Osteocyte (in vitro differentiated cells): ENCODE measurements at regions not wholly inside any gene's neighbourhood (a gene's known extent, or its start where the extent isn't known, plus 50 kb on each side); places are given as distances from the start of the nearest gene placed in this dataset.

Experiments
- DNase-seq: peaks from one replicate; pipeline ENCODE4 v3.0.0; 2021; ENCODE audit warnings: mixed read lengths; ENCODE audit not compliant: unreplicated experiment; ENCODE audit errors: extremely low spot score
- H3K27ac Mint-ChIP-seq: one replicate; pipeline ENCODE4 v1.8.0; 2021; ENCODE audit warnings: mild to moderate bottlenecking, mixed read lengths; ENCODE audit not compliant: unreplicated experiment
- H3K27me3 Mint-ChIP-seq: one replicate; pipeline ENCODE4 v1.8.0; 2021; ENCODE audit warnings: mixed read lengths; ENCODE audit not compliant: unreplicated experiment
- H3K36me3 Mint-ChIP-seq: one replicate; pipeline ENCODE4 v1.8.0; 2021; ENCODE audit warnings: mixed read lengths; ENCODE audit not compliant: unreplicated experiment
- H3K4me1 Mint-ChIP-seq: one replicate; pipeline ENCODE4 v1.8.0; 2021; ENCODE audit warnings: mixed read lengths; ENCODE audit not compliant: unreplicated experiment
- H3K4me3 Mint-ChIP-seq: one replicate; pipeline ENCODE4 v1.8.0; 2021; ENCODE audit warnings: mild to moderate bottlenecking, moderate library complexity, mixed read lengths; ENCODE audit not compliant: unreplicated experiment
- H3K9me3 Mint-ChIP-seq: one replicate; pipeline ENCODE4 v1.8.0; 2021; ENCODE audit warnings: mixed read lengths; ENCODE audit not compliant: unreplicated experiment
- CTCF ChIP-seq: fragments of 200-600 bp; sonication (generic); IDR thresholded peaks from 2 replicates; pipeline ENCODE4 v1.5.0; 2021; ENCODE audit warnings: antibody characterized with exemption, mild to moderate bottlenecking, moderate library complexity

DNA sequence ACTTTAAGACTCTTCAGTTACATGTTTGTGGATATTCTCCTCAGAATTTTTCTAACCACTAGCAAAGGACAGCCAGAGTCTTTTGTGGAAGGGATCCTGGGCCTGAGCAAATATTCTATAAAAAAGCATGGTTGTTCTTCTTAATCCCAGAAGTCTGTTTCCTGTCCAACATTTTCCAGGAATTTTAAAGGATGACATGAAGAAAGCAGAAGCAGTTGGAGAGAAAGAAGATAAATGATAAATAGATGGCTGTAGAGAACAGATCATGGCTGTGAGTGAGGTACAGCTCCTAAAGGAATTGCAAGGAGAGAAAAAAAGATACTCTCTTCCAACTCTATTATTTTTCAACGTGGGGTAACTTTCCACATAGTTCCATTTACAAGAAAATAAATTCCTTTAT is 91.8 kb upstream of the STEAP4 start:
- H3K27me3 Mint-ChIP-seq = no peaks in the 10 kb centered on the region
- no peak for TF ChIP-seq CTCF
- no peak overlapping the region for H3K27ac Mint-ChIP-seq
- H3K9me3 Mint-ChIP-seq = no peaks in the 10 kb centered on the region
- DNase-seq = no peak
- no peaks in the 10 kb centered on the region for H3K36me3 Mint-ChIP-seq
- no peak overlapping the region for H3K4me3 Mint-ChIP-seq
- no peaks in the 10 kb centered on the region for H3K4me1 Mint-ChIP-seq

DNA sequence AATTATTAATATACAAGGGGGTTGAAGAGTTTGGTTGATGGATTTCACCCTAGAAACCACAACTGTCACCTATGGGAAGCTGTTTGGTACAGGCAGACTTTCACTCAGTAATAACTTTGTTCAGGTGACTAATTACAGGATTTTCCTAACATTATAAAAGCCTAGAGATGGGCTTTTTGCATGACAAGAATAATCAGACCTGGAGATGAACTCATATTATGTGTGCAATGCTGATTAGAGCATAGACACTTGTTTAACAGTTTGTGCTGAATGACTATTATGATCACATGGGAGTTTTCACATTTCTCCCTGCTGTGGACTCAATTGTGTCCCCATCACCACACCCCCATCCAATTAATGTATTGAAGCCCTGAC is 90.2 kb upstream of the STEAP4 start:
- no peaks in the 10 kb centered on the region for H3K36me3 Mint-ChIP-seq
- no peak for DNase-seq
- no peak overlapping the region for H3K27ac Mint-ChIP-seq
- no peaks in the 10 kb centered on the region for H3K9me3 Mint-ChIP-seq
- no peaks in the 10 kb centered on the region for H3K27me3 Mint-ChIP-seq
- H3K4me3 Mint-ChIP-seq = no peak overlapping the region
- TF ChIP-seq CTCF = no peak
- H3K4me1 Mint-ChIP-seq = no peaks in the 10 kb centered on the region

- DNase-seq = no peak
- Mint-ChIP-seq H3K27ac (no peak overlapping the region), H3K27me3 (no peaks in the 10 kb centered on the region), H3K4me1 (no peaks in the 10 kb centered on the region), H3K4me3 (no peak overlapping the region), H3K9me3 (no peaks in the 10 kb centered on the region), H3K36me3 (no peaks in the 10 kb centered on the region)
- no peak for TF ChIP-seq CTCF
These were observed 89.7 kb upstream of the STEAP4 start for GRCh38 chr7:88396295-88396947.

- Mint-ChIP-seq H3K27ac (no peak overlapping the region), H3K27me3 (no peaks in the 10 kb centered on the region), H3K36me3 (no peaks in the 10 kb centered on the region), H3K4me1 (no peaks in the 10 kb centered on the region), H3K9me3 (no peaks in the 10 kb centered on the region), H3K4me3 (no peak overlapping the region)
- no peak for TF ChIP-seq CTCF
- DNase-seq = no peak
These were observed 89.0 kb upstream of the STEAP4 start for GRCh38 chr7:88395715-88396114.

GRCh38 chr7:88391247-88391646 is 84.6 kb upstream of the STEAP4 start:
- no peaks in the 10 kb centered on the region for H3K4me1 Mint-ChIP-seq
- no peaks in the 10 kb centered on the region for H3K36me3 Mint-ChIP-seq
- no peak for DNase-seq
- no peaks in the 10 kb centered on the region for H3K9me3 Mint-ChIP-seq
- H3K4me3 Mint-ChIP-seq = no peak overlapping the region
- H3K27me3 Mint-ChIP-seq = peaks cover 7% of the 10 kb centered on the region
- no peak overlapping the region for H3K27ac Mint-ChIP-seq
- TF ChIP-seq CTCF = no peak
